Esophagus muscularis mucosa (tissue), 3 donors: ENCODE measurements at regions not wholly inside any gene's neighbourhood (a gene's known extent, or its start where the extent isn't known, plus 50 kb on each side); places are given as distances from the start of the nearest gene placed in this dataset.

Source experiments
- CTCF ChIP-seq, 3 experiments: fragments of 200-600 bp in 2 of 3; fragments of 450-650 bp in 1 of 3; sonication (generic) in 2 of 3; IDR thresholded peaks; one replicate each; pipeline ENCODE4 v1.5.1; 2017 to 2019; ENCODE audit warnings: antibody characterized with exemption in 3 of 3, mild to moderate bottlenecking in 2 of 3, moderate library complexity in 1 of 3
- POLR2A ChIP-seq: fragments of 450-650 bp; IDR thresholded peaks from one replicate; pipeline ENCODE4 v1.6.1; 2017; ENCODE audit warnings: antibody characterized with exemption, moderate library complexity, mild to moderate bottlenecking, low read depth

GRCh38 chr3:31417486-31417885, 115.2 kb upstream of the STT3B start:
- TF ChIP-seq POLR2A, result no peak
- no peak for TF ChIP-seq CTCF (IDR thresholded peaks at IDR 0.05)
